ENCODE measurements at regions not wholly inside any gene's neighbourhood (a gene's known extent, or its start where the extent isn't known, plus 50 kb on each side); places are given as distances from the start of the nearest gene placed in this dataset.

GRCh38 chr5:110008131-110008530, 318.4 kb downstream of the MAN2A1 start:
- Histone ChIP-seq H3K9me3 (ENCODE audit: control extremely low read depth in 1 of 5, control insufficient read depth in 4 of 5, insufficient read depth in 2 of 5, low read depth in 1 of 5, low read length in 4 of 5) (no peaks in the 10 kb centered on the region), H3K36me3 (ENCODE audit: control insufficient read depth in 4 of 4, insufficient read depth in 4 of 4, low read length in 3 of 4) (no peaks in the 10 kb centered on the region), H3K27me3 (replicated peaks in 2 of 5; ENCODE audit: control insufficient read depth in 4 of 5, insufficient read depth in 5 of 5, low read length in 4 of 5) (no peaks in the 10 kb centered on the region), H3K4me1 (ENCODE audit: control extremely low read depth in 1 of 4, control insufficient read depth in 4 of 4, insufficient read depth in 4 of 4, low read length in 3 of 4) (no peaks in the 10 kb centered on the region), H3K27ac (ENCODE audit: insufficient read depth in 1 of 2, low read depth in 1 of 2, low read length in 2 of 2, poor library complexity in 1 of 2, severe bottlenecking in 2 of 2) (no peak overlapping the region), H3K4me3 (ENCODE audit: control insufficient read depth in 1 of 7, extremely low read depth in 1 of 7, insufficient read depth in 4 of 7, low read depth in 2 of 7, low read length in 6 of 7) (no peak overlapping the region)
- ChIA-PET POLR2A (no interaction called here), CTCF (no interaction called here)
- 94% methylated on average over 3 of the region's 4 CpGs for WGBS (ENCODE audit: insufficient coverage)
- no peak for DNase-seq

GRCh38 chr5:110012145-110012544, 322.4 kb downstream of the MAN2A1 start:
- Histone ChIP-seq H3K27me3 (replicated peaks in 2 of 5; ENCODE audit: control insufficient read depth in 4 of 5, insufficient read depth in 5 of 5, low read length in 4 of 5) (no peaks in the 10 kb centered on the region), H3K27ac (ENCODE audit: insufficient read depth in 1 of 2, low read depth in 1 of 2, low read length in 2 of 2, poor library complexity in 1 of 2, severe bottlenecking in 2 of 2) (no peak overlapping the region), H3K9me3 (ENCODE audit: control extremely low read depth in 1 of 5, control insufficient read depth in 4 of 5, insufficient read depth in 2 of 5, low read depth in 1 of 5, low read length in 4 of 5) (no peaks in the 10 kb centered on the region), H3K4me1 (ENCODE audit: control extremely low read depth in 1 of 4, control insufficient read depth in 4 of 4, insufficient read depth in 4 of 4, low read length in 3 of 4) (no peaks in the 10 kb centered on the region), H3K4me3 (ENCODE audit: control insufficient read depth in 1 of 7, extremely low read depth in 1 of 7, insufficient read depth in 4 of 7, low read depth in 2 of 7, low read length in 6 of 7) (no peak overlapping the region), H3K36me3 (ENCODE audit: control insufficient read depth in 4 of 4, insufficient read depth in 4 of 4, low read length in 3 of 4) (no peaks in the 10 kb centered on the region)
- CTCF ChIA-PET: no interaction called here
- no CpG with 5 or more reads among the region's 1 CpG for WGBS (ENCODE audit: insufficient coverage)
- no peak for DNase-seq
- POLR2A ChIA-PET: no interaction called here

- H3K27ac ChIP-seq (ENCODE audit: insufficient read depth in 1 of 2, low read depth in 1 of 2, low read length in 2 of 2, poor library complexity in 1 of 2, severe bottlenecking in 2 of 2): no peak overlapping the region
- POLR2A ChIA-PET: no interaction called here
Measured at GRCh38 chr5:110013017-110013416, 323.3 kb downstream of the MAN2A1 start.

GRCh38 chr5:110017854-110018253, 328.1 kb downstream of the MAN2A1 start:
- Histone ChIP-seq H3K27me3 (replicated peaks in 2 of 5; ENCODE audit: control insufficient read depth in 4 of 5, insufficient read depth in 5 of 5, low read length in 4 of 5) (no peaks in the 10 kb centered on the region), H3K9me3 (ENCODE audit: control extremely low read depth in 1 of 5, control insufficient read depth in 4 of 5, insufficient read depth in 2 of 5, low read depth in 1 of 5, low read length in 4 of 5) (no peaks in the 10 kb centered on the region), H3K27ac (ENCODE audit: insufficient read depth in 1 of 2, low read depth in 1 of 2, low read length in 2 of 2, poor library complexity in 1 of 2, severe bottlenecking in 2 of 2) (no peak overlapping the region), H3K4me3 (ENCODE audit: control insufficient read depth in 1 of 7, extremely low read depth in 1 of 7, insufficient read depth in 4 of 7, low read depth in 2 of 7, low read length in 6 of 7) (no peak overlapping the region), H3K36me3 (ENCODE audit: control insufficient read depth in 4 of 4, insufficient read depth in 4 of 4, low read length in 3 of 4) (no peaks in the 10 kb centered on the region), H3K4me1 (ENCODE audit: control extremely low read depth in 1 of 4, control insufficient read depth in 4 of 4, insufficient read depth in 4 of 4, low read length in 3 of 4) (no peaks in the 10 kb centered on the region)
- no peak for DNase-seq
- CTCF ChIA-PET: no interaction called here
- 100% methylated on average over 1 of the region's 2 CpGs for WGBS (ENCODE audit: insufficient coverage)
- POLR2A ChIA-PET: no interaction called here

More at GRCh38 chr5:110013017-110013416, 323.3 kb downstream of the MAN2A1 start:
- Histone ChIP-seq H3K4me3 (ENCODE audit: control insufficient read depth in 1 of 7, extremely low read depth in 1 of 7, insufficient read depth in 4 of 7, low read depth in 2 of 7, low read length in 6 of 7) (no peak overlapping the region), H3K4me1 (ENCODE audit: control extremely low read depth in 1 of 4, control insufficient read depth in 4 of 4, insufficient read depth in 4 of 4, low read length in 3 of 4) (no peaks in the 10 kb centered on the region), H3K9me3 (ENCODE audit: control extremely low read depth in 1 of 5, control insufficient read depth in 4 of 5, insufficient read depth in 2 of 5, low read depth in 1 of 5, low read length in 4 of 5) (no peaks in the 10 kb centered on the region), H3K36me3 (ENCODE audit: control insufficient read depth in 4 of 4, insufficient read depth in 4 of 4, low read length in 3 of 4) (no peaks in the 10 kb centered on the region), H3K27me3 (replicated peaks in 2 of 5; ENCODE audit: control insufficient read depth in 4 of 5, insufficient read depth in 5 of 5, low read length in 4 of 5) (no peaks in the 10 kb centered on the region)
- no peak for DNase-seq
- CTCF ChIA-PET: no interaction called here

GRCh38 chr5:110018509-110018908, 328.8 kb downstream of the MAN2A1 start:
- ChIA-PET POLR2A (no interaction called here), CTCF (no interaction called here)
- no peaks in the 10 kb centered on the region for H3K36me3 ChIP-seq (ENCODE audit: control insufficient read depth in 4 of 4, insufficient read depth in 4 of 4, low read length in 3 of 4)
- H3K27me3 ChIP-seq (replicated peaks in 2 of 5; ENCODE audit: control insufficient read depth in 4 of 5, insufficient read depth in 5 of 5, low read length in 4 of 5): no peaks in the 10 kb centered on the region
- DNase-seq: no peak
- no peak overlapping the region for H3K27ac ChIP-seq (ENCODE audit: insufficient read depth in 1 of 2, low read depth in 1 of 2, low read length in 2 of 2, poor library complexity in 1 of 2, severe bottlenecking in 2 of 2)
- H3K4me3 ChIP-seq (ENCODE audit: control insufficient read depth in 1 of 7, extremely low read depth in 1 of 7, insufficient read depth in 4 of 7, low read depth in 2 of 7, low read length in 6 of 7): no peak overlapping the region
- H3K9me3 ChIP-seq (ENCODE audit: control extremely low read depth in 1 of 5, control insufficient read depth in 4 of 5, insufficient read depth in 2 of 5, low read depth in 1 of 5, low read length in 4 of 5): no peaks in the 10 kb centered on the region
- H3K4me1 ChIP-seq (ENCODE audit: control extremely low read depth in 1 of 4, control insufficient read depth in 4 of 4, insufficient read depth in 4 of 4, low read length in 3 of 4): no peaks in the 10 kb centered on the region
- 95% methylated on average over 5 of the region's 5 CpGs for WGBS (ENCODE audit: insufficient coverage)

- no peaks in the 10 kb centered on the region for H3K36me3 ChIP-seq (ENCODE audit: control insufficient read depth in 4 of 4, insufficient read depth in 4 of 4, low read length in 3 of 4)
- no peaks in the 10 kb centered on the region for H3K27me3 ChIP-seq (replicated peaks in 2 of 5; ENCODE audit: control insufficient read depth in 4 of 5, insufficient read depth in 5 of 5, low read length in 4 of 5)
- H3K27ac ChIP-seq (ENCODE audit: insufficient read depth in 1 of 2, low read depth in 1 of 2, low read length in 2 of 2, poor library complexity in 1 of 2, severe bottlenecking in 2 of 2): no peak overlapping the region
- no peak overlapping the region for H3K4me3 ChIP-seq (ENCODE audit: control insufficient read depth in 1 of 7, extremely low read depth in 1 of 7, insufficient read depth in 4 of 7, low read depth in 2 of 7, low read length in 6 of 7)
- DNase-seq: no peak
- no peaks in the 10 kb centered on the region for H3K4me1 ChIP-seq (ENCODE audit: control extremely low read depth in 1 of 4, control insufficient read depth in 4 of 4, insufficient read depth in 4 of 4, low read length in 3 of 4)
- ChIA-PET CTCF (no interaction called here), POLR2A (no interaction called here)
- no peaks in the 10 kb centered on the region for H3K9me3 ChIP-seq (ENCODE audit: control extremely low read depth in 1 of 5, control insufficient read depth in 4 of 5, insufficient read depth in 2 of 5, low read depth in 1 of 5, low read length in 4 of 5)
- 100% methylated on average over 5 of the region's 6 CpGs for WGBS (ENCODE audit: insufficient coverage)
Measured at GRCh38 chr5:110019119-110019518, 329.4 kb downstream of the MAN2A1 start.

GRCh38 chr5:110019780-110020179, 330.1 kb downstream of the MAN2A1 start:
- WGBS (ENCODE audit: insufficient coverage): 100% methylated on average over 3 of the region's 4 CpGs
- DNase-seq: no peak
- no peaks in the 10 kb centered on the region for H3K9me3 ChIP-seq (ENCODE audit: control extremely low read depth in 1 of 5, control insufficient read depth in 4 of 5, insufficient read depth in 2 of 5, low read depth in 1 of 5, low read length in 4 of 5)
- no peak overlapping the region for H3K4me3 ChIP-seq (ENCODE audit: control insufficient read depth in 1 of 7, extremely low read depth in 1 of 7, insufficient read depth in 4 of 7, low read depth in 2 of 7, low read length in 6 of 7)
- POLR2A ChIA-PET: interaction anchor here (0.6 kb wide), 1 partner anchor 168 kb away, joined by 6 read pairs; no protein-coding TSS in a partner anchor
- H3K4me1 ChIP-seq (ENCODE audit: control extremely low read depth in 1 of 4, control insufficient read depth in 4 of 4, insufficient read depth in 4 of 4, low read length in 3 of 4): no peaks in the 10 kb centered on the region
- H3K36me3 ChIP-seq (ENCODE audit: control insufficient read depth in 4 of 4, insufficient read depth in 4 of 4, low read length in 3 of 4): no peaks in the 10 kb centered on the region
- no peaks in the 10 kb centered on the region for H3K27me3 ChIP-seq (replicated peaks in 2 of 5; ENCODE audit: control insufficient read depth in 4 of 5, insufficient read depth in 5 of 5, low read length in 4 of 5)
- no peak overlapping the region for H3K27ac ChIP-seq (ENCODE audit: insufficient read depth in 1 of 2, low read depth in 1 of 2, low read length in 2 of 2, poor library complexity in 1 of 2, severe bottlenecking in 2 of 2)
- CTCF ChIA-PET: no interaction called here

- no peak for DNase-seq
Measured at GRCh38 chr5:110021251-110021650, 331.5 kb downstream of the MAN2A1 start.

More at GRCh38 chr5:110021251-110021650, 331.5 kb downstream of the MAN2A1 start:
- 93% methylated on average over 3 of the region's 3 CpGs for WGBS (ENCODE audit: insufficient coverage)
- H3K4me3 ChIP-seq (ENCODE audit: control insufficient read depth in 1 of 7, extremely low read depth in 1 of 7, insufficient read depth in 4 of 7, low read depth in 2 of 7, low read length in 6 of 7): no peak overlapping the region
- no peaks in the 10 kb centered on the region for H3K4me1 ChIP-seq (ENCODE audit: control extremely low read depth in 1 of 4, control insufficient read depth in 4 of 4, insufficient read depth in 4 of 4, low read length in 3 of 4)
- ChIA-PET CTCF (no interaction called here), POLR2A (no interaction called here)
- H3K36me3 ChIP-seq (ENCODE audit: control insufficient read depth in 4 of 4, insufficient read depth in 4 of 4, low read length in 3 of 4): no peaks in the 10 kb centered on the region
- H3K27ac ChIP-seq (ENCODE audit: insufficient read depth in 1 of 2, low read depth in 1 of 2, low read length in 2 of 2, poor library complexity in 1 of 2, severe bottlenecking in 2 of 2): no peak overlapping the region
- no peaks in the 10 kb centered on the region for H3K9me3 ChIP-seq (ENCODE audit: control extremely low read depth in 1 of 5, control insufficient read depth in 4 of 5, insufficient read depth in 2 of 5, low read depth in 1 of 5, low read length in 4 of 5)
- H3K27me3 ChIP-seq (replicated peaks in 2 of 5; ENCODE audit: control insufficient read depth in 4 of 5, insufficient read depth in 5 of 5, low read length in 4 of 5): no peaks in the 10 kb centered on the region
